Middle frontal gyrus (tissue), 1 donor: ENCODE measurements at regions not wholly inside any gene's neighbourhood (a gene's known extent, or its start where the extent isn't known, plus 50 kb on each side); places are given as distances from the start of the nearest gene placed in this dataset.

Source experiments
- DNase-seq: peaks from one replicate; pipeline ENCODE4 v3.0.0-alpha.2; 2015; ENCODE audit warnings: low spot score; ENCODE audit errors: extremely low spot score

DNA sequence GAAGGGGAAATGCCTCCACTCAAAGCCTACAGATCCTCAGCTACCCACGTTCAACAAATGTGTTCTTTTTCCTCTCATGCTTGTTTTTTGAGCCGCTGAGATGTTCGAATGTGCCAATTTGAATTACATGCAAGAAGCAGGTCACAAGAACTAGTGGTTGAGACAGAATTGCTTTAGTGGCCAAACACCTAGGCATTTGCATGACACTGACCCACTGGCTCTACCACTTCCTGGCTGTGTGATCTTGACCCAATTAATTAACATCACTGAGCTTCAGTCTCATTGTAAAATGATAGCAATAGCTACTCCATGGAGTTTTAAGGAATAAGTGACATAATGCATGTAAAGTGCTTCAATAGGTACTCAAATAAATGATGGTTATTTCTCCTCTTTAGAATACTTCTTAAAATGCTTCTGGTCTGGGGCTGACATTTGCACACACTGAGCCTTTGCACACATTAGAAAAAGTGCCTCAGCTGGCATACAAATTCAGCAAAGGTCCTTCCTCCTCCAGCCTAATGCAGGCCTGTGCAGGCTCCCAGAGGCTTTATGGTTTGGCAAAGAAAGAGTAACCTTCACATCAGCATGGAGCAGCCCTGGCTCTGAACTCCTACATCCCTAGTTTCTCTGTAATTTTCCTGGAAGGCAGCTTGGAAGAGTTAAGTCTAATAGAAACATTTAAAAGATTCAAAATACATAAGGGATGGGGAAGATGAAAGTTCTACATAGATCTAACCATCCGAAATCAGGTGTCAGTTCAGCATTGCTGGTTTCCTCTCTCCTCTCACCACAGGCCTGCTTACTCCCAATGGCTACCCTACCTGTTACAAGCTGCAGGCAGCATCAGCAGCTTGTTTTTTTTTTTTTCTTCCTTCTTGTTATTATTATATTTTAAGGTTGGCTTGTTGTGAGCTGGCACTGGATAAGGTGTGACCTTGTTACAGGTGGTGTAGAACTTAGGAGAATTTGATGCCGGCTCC is 107.4 kb downstream of the TBX19 start:
- no peak for DNase-seq

DNA sequence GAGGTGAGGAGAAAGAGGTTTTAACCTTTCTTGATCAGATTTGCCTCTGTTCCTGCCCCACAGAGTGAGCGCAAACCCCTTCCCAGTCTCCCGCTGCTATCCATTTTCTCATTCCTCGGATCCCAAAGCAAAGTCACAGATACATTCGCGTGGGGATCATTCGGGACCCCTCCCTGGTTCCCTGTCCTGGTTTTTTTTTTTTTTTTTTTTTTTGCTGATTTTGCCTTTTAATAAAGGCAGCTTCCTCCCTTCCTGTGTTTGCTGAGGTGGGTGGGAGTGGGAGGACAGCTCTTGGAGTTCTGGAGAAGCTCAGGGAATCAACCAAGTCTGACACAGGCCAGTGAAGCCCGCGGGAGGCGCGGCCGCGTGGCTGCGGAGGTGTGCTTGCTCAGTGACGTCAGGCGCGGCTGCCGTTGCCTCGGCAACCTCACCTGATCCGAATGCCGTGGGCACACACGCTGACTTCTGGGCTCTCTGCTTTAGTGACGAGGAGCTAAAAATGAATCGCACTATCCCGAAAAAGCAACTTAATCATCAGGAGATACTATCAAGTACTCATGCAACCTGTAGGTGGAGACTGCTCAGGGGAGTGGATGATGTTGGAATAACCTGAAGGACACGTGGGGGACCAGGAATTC is 106.4 kb downstream of the TBX19 start:
- DNase-seq: peak; percentile 57

DNA sequence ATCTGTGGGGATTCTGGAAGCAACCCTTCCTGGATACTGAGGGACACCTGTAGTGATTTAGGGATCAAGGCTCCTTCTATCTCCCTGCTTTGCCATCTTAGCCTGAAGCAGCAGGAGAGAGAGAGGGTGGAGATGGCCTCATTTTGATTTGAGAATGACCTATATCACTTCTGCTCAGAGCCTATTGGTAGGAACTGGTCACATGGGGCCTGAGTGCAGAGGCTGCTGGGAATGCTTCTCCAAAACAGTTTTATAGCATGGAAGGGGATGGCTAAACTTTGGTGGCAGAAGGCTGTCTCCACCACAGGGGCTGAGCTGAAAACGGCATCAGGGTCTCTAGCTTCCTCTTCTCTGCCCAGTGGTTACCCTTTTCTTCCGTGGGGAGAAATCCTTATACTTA is 105.8 kb downstream of the TBX19 start:
- no peak for DNase-seq

DNA sequence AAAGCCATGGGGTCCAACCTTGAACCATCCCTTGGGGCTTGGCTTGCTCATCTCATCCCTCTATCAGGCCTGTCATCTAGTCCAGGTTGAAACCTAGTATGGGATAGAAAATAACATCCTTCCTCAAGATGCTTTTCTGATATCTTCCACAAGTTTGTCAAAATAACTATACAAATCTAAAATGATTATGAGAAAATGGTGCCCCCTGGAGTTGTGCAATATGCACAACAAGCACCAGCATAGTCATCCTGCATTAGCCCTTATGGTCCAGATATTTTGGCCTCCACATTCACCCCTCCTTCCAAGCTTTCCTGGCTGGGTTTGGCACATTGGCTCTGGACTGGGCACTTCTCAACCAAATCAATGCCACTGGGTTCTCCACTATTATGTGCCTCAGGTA is 101.2 kb downstream of the TBX19 start:
- no peak for DNase-seq

DNA sequence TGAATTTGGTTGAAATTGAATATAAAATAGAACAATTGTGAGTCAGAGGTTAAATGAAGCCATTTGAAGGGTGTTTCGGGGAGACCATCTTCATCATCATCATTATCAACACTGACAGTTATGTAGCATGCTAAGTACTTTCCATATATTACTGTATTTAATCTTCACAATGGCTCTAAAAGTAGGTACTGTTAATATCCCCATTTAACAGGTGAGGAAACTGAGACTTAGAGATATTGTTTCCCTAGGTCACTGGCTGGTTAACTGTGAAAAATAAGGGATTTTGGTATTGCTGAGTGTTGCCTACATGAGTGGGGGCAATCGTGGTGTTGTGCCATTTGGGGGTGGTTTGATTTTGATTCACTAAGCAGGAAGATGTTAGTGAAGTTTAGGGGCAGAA is 100.3 kb downstream of the TBX19 start:
- DNase-seq: no peak

DNA sequence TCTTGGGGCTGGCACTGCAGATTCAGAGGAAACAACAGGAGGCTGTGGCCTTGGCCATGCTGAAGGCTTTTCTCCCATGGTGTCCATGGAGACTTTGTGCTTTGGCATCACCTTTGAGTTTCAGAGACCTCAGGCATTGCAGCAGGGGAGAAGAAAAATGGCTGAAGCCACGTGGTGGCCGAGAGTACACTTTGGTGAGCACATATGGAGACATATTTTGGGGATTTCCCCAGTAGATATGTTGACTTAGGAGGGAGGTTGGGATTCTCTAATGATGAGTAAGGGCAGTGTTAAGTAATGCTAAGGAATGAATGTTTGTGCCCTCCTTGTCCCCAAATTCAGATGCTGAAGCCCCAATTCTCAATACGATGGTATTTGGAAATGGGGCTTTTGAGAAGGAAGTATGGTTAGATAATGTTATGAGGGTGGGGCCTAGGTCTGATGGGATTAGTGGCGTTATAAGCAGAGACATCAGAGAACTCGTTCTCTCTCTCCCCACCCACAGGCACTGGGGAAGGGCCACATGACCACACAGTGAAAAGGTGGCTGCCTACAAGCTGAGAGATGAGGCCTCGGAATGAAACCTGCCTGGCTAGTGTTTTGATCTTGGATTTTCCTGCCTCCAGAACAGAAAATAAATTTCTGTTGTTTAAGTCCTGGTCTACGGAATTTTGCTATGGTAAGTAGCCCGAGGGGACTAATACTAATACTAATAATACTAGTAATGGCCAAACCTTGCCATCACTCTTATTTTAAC is 98.6 kb downstream of the TBX19 start:
- DNase-seq: no peak

DNA sequence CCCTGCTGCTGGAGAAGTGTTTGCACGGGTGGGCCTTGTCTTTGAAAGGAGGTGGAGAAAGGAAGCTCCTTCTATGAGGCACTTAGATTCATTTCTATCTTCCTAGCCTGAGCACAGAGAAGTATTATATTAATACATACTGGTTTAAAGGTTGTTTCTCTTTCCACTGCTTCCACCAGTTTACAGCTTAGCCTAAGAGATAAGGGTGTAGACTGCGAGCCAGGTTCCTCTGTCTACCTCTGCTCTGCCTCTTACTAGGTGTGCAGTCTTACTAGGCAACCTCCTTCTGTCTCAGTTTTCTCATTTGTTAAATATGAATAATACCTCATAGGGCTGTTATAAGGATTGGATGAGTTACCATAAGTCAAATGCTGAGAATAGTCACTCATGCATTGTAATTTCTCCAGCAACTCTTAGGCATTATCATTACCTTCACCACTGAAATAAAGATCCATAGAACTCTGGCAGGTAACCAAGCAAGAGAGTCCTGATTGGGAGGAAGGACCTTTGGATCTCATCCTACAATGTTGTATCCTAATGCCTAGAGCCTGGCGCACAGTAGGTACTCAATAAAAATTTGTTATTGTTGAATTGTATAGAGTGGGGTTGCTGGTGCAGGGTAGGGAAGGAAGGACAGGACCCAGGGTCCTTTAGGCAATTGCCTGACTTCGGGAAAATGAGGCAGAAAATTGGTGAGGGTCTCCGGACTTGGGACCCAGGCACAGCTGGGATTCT is 95.1 kb downstream of the TBX19 start:
- no peak for DNase-seq

DNA sequence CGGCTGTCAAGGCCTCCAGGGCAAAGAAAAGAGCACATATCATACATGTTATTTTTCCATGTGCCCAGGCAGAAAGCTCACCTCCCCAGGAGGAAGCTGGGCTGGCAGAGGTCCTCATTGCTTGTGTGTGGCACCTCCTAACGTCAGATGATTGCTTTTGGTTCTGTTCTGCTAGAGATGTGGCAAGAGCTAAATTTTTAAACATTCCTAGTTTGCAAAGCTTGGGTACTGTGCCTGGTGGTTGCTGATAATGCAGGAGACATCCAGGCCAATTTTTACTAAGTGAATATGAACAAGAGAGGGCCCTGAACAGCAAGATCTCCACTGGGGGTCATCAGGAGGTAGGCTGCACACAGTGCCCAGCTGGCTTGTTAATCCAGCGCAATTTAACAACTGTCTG is 93.9 kb downstream of the TBX19 start:
- DNase-seq: no peak

DNA sequence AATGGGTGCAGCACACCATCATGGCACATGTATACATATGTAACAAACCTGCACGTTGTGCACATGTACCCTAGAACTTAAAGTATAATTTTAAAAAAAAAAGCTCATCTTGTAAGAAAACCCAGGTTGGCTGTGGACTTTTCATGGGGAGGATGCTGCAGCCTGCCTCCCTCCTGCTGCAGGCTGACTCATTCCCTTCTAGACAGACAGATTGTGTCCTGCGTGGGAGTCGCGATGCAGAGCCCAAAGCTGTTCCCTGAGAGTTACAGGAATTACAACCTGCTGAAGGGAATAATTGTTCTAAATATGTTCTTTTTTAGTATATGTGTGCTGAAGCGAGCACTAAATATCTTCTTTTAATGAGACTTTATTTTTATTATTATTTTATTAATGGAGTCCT is 93.2 kb downstream of the TBX19 start:
- peak; percentile 55 for DNase-seq

DNA sequence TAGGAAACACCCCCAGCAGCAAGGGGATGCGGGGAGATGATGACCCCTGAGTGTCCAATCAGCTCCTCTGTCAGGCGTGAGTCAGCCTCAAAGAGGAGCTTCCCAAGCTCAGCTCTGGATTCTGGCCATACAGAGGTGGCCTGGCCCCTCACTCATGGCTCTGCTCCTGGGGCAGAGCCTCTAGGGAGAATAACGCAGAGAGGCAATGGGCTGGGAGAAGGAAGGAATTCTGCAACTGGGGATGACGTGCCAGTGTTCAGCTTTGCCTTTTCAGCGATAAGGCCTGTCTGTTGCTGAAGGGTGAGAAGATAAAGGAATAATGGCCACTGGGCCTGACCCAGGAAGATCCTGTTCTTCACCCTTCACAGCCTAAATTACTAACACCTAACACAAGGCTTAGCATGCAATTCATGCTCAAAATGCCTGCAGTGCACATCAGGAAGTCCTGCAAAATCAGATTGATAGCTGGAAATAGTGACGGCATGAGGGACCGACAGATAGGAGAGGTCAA is 92.2 kb downstream of the TBX19 start:
- DNase-seq: no peak

DNA sequence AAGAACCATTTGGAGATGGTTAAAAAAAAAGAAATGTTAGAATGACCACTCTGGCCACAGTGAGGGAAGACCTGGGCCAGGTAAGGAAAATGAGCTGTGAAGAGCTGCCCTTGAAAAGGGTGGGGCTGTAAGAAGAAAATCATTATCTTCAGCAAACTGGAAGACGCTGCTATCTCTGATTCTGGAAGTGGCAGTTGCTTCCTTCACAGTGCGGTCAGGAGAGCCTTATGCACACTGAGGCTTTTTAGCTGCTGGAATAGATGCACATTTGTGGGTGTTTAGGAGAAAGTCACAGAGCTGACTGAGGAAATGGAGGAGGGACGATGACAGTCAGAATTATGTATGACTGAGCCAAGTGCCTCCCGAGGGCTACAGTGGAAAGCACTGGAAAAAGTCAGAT is 91.6 kb downstream of the TBX19 start:
- DNase-seq: peak; percentile 31

DNA sequence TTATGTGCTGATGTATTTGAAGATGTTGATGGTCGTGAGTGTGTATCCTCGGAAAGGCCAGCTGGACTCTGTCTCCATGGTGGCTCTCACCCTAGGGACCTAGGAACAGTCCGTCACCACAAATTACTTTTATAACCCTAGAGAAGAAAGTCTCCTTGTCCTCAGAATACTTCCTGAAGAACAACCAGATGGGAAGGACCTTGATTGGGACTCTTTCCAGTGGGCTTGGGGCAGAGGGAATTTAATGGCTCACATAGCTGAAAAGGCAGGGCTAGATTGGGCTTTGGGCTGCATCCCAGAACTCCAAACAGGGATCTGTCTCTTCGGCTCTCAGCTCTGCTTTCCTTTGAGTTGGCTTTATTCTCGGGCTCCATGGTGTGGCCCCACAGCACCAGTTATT is 90.8 kb downstream of the TBX19 start:
- no peak for DNase-seq

DNA sequence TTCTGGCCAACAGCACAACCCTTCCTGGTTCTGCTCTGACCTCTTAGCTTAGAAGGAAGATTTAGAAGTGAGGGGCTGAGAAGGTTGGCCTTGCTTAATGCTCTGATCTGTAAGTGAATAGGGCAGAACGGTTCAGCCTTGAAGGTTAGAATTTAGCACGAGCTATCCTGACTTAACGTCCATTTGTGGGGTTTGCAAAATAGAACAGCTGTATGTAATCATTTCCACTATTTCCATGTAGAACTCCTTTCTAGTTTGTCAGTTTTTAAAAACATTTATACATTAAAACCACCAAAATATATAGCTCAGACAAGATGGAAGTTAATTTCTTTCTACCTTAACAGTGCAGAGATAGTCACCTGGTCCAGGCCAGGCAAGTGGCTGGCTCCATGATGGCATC is 89.9 kb downstream of the TBX19 start:
- DNase-seq: no peak

DNA sequence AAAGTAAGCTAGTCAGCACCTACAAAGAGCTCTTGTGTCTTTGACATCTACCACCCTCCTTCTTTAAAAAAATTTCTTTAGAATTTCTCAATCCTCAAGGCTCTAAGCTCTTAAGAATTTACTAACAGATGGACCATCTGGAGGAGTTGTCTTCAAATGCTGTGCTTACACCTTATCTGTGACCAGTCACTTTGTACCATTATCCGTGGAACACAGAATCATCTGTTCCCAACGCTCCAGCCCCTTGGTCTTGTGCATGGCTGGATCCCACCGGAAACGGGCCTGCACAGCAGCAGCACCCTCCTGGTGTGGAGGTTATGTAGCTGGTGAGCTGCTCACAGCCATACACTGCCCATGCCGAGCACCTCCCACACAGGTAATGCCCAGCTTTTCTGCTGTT is 89.0 kb downstream of the TBX19 start:
- DNase-seq: no peak

DNA sequence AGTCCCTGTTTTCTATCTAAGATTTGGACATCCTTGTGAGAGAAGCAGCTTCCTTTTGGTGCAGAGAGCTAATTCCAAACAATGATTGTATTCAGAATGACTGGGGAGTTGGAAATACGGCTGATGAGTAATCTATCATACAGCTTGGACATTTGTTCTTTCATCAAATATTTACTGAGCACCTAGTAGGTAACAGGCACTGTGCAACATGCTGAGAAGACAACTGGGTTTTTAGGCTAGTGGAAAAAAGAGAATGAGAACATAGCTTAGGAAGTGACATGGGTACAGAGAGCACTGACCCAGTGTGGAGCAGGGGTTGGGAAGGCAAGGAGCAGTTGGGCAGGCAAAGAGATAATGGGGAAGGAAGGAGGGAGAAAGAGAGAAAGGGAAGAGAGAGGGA is 87.5 kb downstream of the TBX19 start:
- no peak for DNase-seq

DNA sequence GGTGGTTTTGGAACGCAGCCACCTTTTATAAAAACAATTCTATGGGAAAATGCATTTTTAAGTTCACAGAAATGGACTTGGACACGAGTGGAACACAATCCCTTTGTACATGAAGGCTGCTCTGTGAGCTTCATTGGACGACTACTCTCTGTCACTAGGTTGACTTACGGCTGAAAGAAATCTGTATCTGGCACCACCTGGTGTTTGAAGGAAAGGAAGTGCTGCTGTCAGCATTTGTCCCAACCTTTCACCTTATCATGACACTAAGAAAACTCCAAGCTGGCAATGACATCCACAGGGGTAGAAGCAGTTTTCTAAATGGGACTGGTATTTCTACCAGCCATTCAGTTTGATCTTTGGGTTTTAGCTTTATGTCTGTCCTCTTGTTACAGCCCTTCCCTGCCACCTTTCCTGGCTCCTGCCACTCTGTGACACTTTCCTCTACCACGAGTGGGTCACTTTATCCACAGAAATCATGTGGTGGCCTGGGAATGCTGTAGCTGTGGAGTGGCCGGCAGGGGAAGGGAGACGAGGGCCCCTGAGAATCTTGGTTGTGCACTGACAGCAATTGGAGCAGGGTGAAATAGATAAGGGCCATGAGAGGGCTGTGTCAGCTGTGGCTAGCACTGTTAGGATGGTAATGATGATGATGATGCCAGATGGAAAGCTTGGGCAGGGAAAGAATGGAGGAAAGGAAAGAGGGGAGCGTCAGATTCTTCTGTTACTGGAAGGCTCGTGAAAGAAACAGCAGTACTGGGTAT is 85.2 kb downstream of the TBX19 start:
- no peak for DNase-seq
